ENCODE measurements at regions not wholly inside any gene's neighbourhood (a gene's known extent, or its start where the extent isn't known, plus 50 kb on each side); places are given as distances from the start of the nearest gene placed in this dataset.

GRCh38 chr11:129290966-129291365 is 84.7 kb upstream of the BARX2 start:
- Histone ChIP-seq H2BK5ac (ENCODE audit: low read depth, low read length, poor library complexity, severe bottlenecking) (no peak overlapping the region), H4K8ac (ENCODE audit: low read depth in 2 of 2, low read length in 2 of 2) (no peak overlapping the region), H3K56ac (ENCODE audit: extremely low read depth, insufficient read depth, low read length) (no peak overlapping the region), H2AK9ac (replicated peaks; ENCODE audit: low read depth, low read length, poor library complexity) (no peak overlapping the region), H3K9me1 (ENCODE audit: insufficient read depth, low read length) (no peaks in the 10 kb centered on the region), H4K91ac (ENCODE audit: insufficient read depth, low read depth, low read length) (no peak overlapping the region), H2BK15ac (ENCODE audit: low read depth, low read length) (no peak overlapping the region), H3K4me3 (ENCODE audit: insufficient read depth, low read depth, low read length) (no peak overlapping the region), H3K4ac (ENCODE audit: low read depth, low read length) (no peak overlapping the region), H3K14ac (replicated peaks; ENCODE audit: low read depth, low read length) (no peak overlapping the region), H3K4me2 (ENCODE audit: low read depth, low read length) (no peak overlapping the region), H3K36me3 (ENCODE audit: control insufficient read depth, insufficient read depth, low read length) (no peaks in the 10 kb centered on the region), H3K18ac (ENCODE audit: low read depth, low read length) (no peak overlapping the region), H2AK5ac (ENCODE audit: low read depth, low read length) (no peak overlapping the region), H2BK120ac (ENCODE audit: low read depth, low read length) (no peak overlapping the region), H3K27me3 (ENCODE audit: control insufficient read depth, insufficient read depth, low read length) (peaks cover 24% of the 10 kb centered on the region), H3K79me1 (ENCODE audit: low read depth in 1 of 2, low read length in 2 of 2) (no peaks in the 10 kb centered on the region), H4K20me1 (ENCODE audit: insufficient read depth, low read length) (no peaks in the 10 kb centered on the region), H3K4me1 (ENCODE audit: control insufficient read depth, insufficient read depth, low read length) (peaks cover 2% of the 10 kb centered on the region; the same call in 1 of the 2 replicates), H3K9ac (ENCODE audit: low read depth, low read length) (no peak overlapping the region), H3K23ac (ENCODE audit: low read depth, low read length) (no peak overlapping the region), H2AFZ (replicated peaks; ENCODE audit: low read length, poor library complexity) (no peak overlapping the region), H2BK20ac (ENCODE audit: low read depth, low read length) (no peak overlapping the region), H3K27ac (ENCODE audit: insufficient read depth, low read length) (no peak overlapping the region), H4K5ac (ENCODE audit: low read depth, low read length) (no peak overlapping the region), H3K9me3 (ENCODE audit: control insufficient read depth, insufficient read depth, low read length) (no peaks in the 10 kb centered on the region)
- 75% methylated on average over 2 of the region's 7 CpGs; no CpG with 5 or more reads in 1 of the 2 experiments for WGBS, 2 experiments (ENCODE audit: extremely low coverage in 2 of 2, insufficient read length in 1 of 2)
- POLR2A ChIA-PET (ENCODE audit: unreplicated experiment): no interaction called here
- dilution Hi-C loops (cut with HindIII; ENCODE audit: low sequenced_read_pairs, unreplicated experiment): no loop called here
- ATAC-seq (ENCODE audit: low read depth) (no peak), DNase-seq (no peak)
- in situ Hi-C loops (cut with MboI; ENCODE audit: low sequenced_read_pairs): no loop called here
- CTCF ChIA-PET: no interaction called here
- no TSS peak for BruUV-seq (replicated peaks)
- TF ChIP-seq RCOR1 (IDR thresholded peaks at IDR 0.05; ENCODE audit: insufficient replicate concordance, low read length) (no peak), RAD21 (IDR thresholded peaks at IDR 0.05; ENCODE audit: low read length) (no peak), CTCF (conservative IDR thresholded peaks at IDR 0.05; ENCODE audit: low read depth, low read length) (no peak), NFE2L2 (IDR thresholded peaks at IDR 0.05; ENCODE audit: low read depth, low read length) (no peak), USF2 (IDR thresholded peaks at IDR 0.05; ENCODE audit: low read depth, low read length) (no peak)
- intact Hi-C loops (cut with micrococcal nuclease): no loop called here
